ENCODE measurements at regions not wholly inside any gene's neighbourhood (a gene's known extent, or its start where the extent isn't known, plus 50 kb on each side); places are given as distances from the start of the nearest gene placed in this dataset.

DNA sequence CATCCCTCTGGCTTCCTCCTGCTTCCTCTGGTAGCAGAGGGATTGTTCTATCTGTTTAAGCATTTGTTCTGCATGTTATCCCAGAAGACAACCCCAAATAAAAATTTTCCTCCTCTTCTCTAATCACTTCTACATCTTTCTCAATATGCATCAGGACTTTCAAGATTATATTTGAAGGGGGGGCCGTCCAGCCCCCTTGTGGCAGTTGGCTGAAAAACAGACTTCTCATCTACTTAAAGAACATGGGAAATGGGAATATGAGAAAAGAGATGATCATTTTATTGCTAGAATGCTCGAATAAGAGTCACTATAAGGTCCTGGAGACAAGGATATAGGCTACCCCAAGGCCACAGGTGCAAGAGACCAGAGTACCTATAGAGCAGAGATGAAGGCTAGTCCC lies 466.0 kb downstream of the REEP3 start:
- H3K9me3 ChIP-seq (ENCODE audit: severe bottlenecking): peaks cover 13% of the 10 kb centered on the region
- TF ChIP-seq, protein P1, sequence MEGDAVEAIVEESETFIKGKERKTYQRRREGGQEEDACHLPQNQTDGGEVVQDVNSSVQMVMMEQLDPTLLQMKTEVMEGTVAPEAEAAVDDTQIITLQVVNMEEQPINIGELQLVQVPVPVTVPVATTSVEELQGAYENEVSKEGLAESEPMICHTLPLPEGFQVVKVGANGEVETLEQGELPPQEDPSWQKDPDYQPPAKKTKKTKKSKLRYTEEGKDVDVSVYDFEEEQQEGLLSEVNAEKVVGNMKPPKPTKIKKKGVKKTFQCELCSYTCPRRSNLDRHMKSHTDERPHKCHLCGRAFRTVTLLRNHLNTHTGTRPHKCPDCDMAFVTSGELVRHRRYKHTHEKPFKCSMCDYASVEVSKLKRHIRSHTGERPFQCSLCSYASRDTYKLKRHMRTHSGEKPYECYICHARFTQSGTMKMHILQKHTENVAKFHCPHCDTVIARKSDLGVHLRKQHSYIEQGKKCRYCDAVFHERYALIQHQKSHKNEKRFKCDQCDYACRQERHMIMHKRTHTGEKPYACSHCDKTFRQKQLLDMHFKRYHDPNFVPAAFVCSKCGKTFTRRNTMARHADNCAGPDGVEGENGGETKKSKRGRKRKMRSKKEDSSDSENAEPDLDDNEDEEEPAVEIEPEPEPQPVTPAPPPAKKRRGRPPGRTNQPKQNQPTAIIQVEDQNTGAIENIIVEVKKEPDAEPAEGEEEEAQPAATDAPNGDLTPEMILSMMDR (IDR thresholded peaks at IDR 0.05; ENCODE audit: low read depth, low read length): 0 out of 2 replicates have a peak, but pooled peaks have one; percentile 6
- no peak for DNase-seq
- H3K4me3 ChIP-seq (ENCODE audit: low read depth, low read length): no peak overlapping the region
- no peaks in the 10 kb centered on the region for H3K27me3 ChIP-seq (ENCODE audit: insufficient read depth, low read depth, severe bottlenecking)
- H3K36me3 ChIP-seq: no peaks in the 10 kb centered on the region
- H3K27ac ChIP-seq: no peak overlapping the region

DNA sequence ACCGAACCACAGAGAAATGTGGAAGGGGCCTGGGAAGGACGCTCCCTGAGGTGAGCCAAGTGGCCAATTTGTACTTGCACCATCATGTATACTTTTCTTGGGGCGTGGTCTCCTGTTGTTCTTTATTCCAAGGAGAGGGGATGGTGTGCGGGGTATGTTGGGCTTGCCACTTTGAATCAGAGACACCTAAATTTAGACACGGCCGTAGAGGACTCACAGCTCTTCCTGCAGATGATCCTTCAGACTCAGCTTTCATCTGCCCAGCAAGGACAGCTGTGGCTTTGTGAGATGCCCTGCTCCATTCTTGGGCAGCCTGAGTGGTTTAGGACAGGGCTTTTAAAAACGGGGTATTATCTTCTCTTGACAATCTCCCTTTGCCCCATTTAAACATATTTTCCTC lies 473.2 kb downstream of the REEP3 start:
- Histone ChIP-seq H3K27ac (no peak overlapping the region), H3K36me3 (no peaks in the 10 kb centered on the region), H3K9me3 (ENCODE audit: severe bottlenecking) (peaks cover 5% of the 10 kb centered on the region), H3K4me3 (ENCODE audit: low read depth, low read length) (no peak overlapping the region), H3K27me3 (ENCODE audit: insufficient read depth, low read depth, severe bottlenecking) (peaks cover 3% of the 10 kb centered on the region)
- TF ChIP-seq, protein P1 (IDR thresholded peaks at IDR 0.05; ENCODE audit: low read depth, low read length): no peak
- DNase-seq: no peak

DNA sequence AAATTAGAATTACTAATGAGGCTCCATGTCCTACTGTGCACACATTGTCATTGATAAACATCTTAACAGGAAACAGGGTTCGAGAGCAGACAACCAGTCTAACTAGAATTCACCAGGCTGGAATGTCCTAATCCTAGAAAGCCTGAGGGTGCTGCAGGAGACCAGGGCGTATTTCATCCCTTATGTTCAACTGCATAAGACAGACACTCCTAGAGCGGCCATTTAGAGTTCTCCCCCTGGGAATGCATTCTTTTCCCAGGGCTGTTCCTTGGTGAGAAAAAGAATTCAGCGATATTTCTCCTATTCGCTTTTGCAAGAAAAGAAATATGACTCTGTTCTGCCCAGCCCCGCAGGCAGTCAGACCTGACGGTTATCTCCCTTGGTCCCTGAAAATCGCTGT lies 486.0 kb downstream of the REEP3 start:
- no peak overlapping the region for H3K4me3 ChIP-seq (ENCODE audit: low read depth, low read length)
- H3K36me3 ChIP-seq: no peaks in the 10 kb centered on the region
- TF ChIP-seq, protein P1 (IDR thresholded peaks at IDR 0.05; ENCODE audit: low read depth, low read length): no peak
- H3K9me3 ChIP-seq (ENCODE audit: severe bottlenecking): peaks cover 9% of the 10 kb centered on the region
- no peak overlapping the region for H3K27ac ChIP-seq
- no peaks in the 10 kb centered on the region for H3K27me3 ChIP-seq (ENCODE audit: insufficient read depth, low read depth, severe bottlenecking)
- no peak for DNase-seq

- TF ChIP-seq, protein P1 (IDR thresholded peaks at IDR 0.05; ENCODE audit: low read depth, low read length): no peak
Observed at GRCh38 chr10:64010711-64011110, 489.5 kb downstream of the REEP3 start.

DNA sequence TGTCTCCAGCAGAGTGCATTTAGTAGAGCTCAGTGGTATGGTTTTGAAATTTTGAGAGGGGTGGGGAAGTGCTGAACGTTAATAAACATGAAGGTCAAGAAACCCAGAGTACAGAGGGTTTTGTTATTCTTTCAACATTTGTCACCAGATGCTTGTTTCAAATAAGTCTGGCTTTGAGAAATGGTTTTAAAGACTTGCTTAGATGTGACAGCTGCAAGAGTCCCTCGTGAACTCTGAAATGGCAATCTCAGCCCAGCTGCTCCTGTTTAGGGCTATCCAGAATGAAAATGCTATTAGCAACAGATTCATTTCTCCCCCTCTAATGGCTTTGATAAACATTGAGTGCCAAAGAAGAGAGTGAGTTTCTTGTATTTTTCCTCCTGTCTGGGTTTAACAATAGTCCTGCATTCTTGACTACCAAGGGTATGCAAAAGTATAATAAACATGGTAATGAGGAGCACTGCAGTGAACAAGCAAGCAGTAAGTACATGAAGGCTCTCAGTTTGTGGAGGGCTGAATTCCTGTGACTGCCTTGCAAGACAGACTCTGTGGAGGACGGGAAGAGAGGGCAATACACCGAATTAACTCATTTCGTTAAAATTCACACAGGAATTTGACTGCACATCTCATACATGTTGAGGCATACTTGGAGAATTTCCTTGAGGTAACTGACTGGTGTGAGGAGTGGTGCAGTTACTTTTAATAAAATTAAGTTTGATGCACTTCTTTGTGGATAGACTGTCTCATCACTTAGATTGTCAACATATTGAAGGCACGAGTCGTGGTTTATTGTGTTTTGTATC lies 490.9 kb downstream of the REEP3 start:
- H3K36me3 ChIP-seq: no peaks in the 10 kb centered on the region
- H3K4me3 ChIP-seq (ENCODE audit: low read depth, low read length): no peak overlapping the region
- H3K27me3 ChIP-seq (ENCODE audit: insufficient read depth, low read depth, severe bottlenecking): no peaks in the 10 kb centered on the region
- TF ChIP-seq, protein P1 (IDR thresholded peaks at IDR 0.05; ENCODE audit: low read depth, low read length): no peak
- DNase-seq: no peak
- no peak overlapping the region for H3K27ac ChIP-seq
- H3K9me3 ChIP-seq (ENCODE audit: severe bottlenecking): no peaks in the 10 kb centered on the region

More at GRCh38 chr10:64010711-64011110, 489.5 kb downstream of the REEP3 start:
- Histone ChIP-seq H3K27ac (no peak overlapping the region), H3K36me3 (no peaks in the 10 kb centered on the region), H3K4me3 (ENCODE audit: low read depth, low read length) (no peak overlapping the region), H3K9me3 (ENCODE audit: severe bottlenecking) (peaks cover 9% of the 10 kb centered on the region), H3K27me3 (ENCODE audit: insufficient read depth, low read depth, severe bottlenecking) (no peaks in the 10 kb centered on the region)
- no peak for DNase-seq

DNA sequence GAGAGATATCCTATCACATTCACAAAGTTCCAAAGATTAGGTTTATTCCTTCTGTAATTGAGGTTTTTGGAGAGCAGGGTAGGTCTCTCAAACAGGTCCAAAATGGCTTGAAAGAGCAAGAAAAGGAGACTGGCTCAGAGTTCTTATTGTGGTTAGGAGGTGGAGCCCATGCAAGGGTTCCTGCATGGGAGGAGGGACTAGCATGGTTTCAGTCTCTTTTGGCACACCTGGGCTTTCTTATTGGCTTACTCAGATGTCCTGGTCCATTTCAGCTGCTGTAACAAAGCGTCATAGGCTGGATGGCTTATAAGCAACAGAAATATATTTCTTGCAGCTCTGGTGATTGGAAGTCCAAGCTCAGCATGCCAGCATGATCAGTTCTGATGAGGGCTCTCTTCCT lies 493.1 kb downstream of the REEP3 start:
- H3K27me3 ChIP-seq (ENCODE audit: insufficient read depth, low read depth, severe bottlenecking): no peaks in the 10 kb centered on the region
- H3K36me3 ChIP-seq: no peaks in the 10 kb centered on the region
- H3K4me3 ChIP-seq (ENCODE audit: low read depth, low read length): no peak overlapping the region
- H3K9me3 ChIP-seq (ENCODE audit: severe bottlenecking): no peaks in the 10 kb centered on the region
- no peak overlapping the region for H3K27ac ChIP-seq
- no peak for DNase-seq
- TF ChIP-seq, protein P1 (IDR thresholded peaks at IDR 0.05; ENCODE audit: low read depth, low read length): no peak
